Endothelial cell of umbilical vein (primary cell): ENCODE measurements at regions not wholly inside any gene's neighbourhood (a gene's known extent, or its start where the extent isn't known, plus 50 kb on each side); places are given as distances from the start of the nearest gene placed in this dataset.

Experiments used
- BruUV-seq: library from RNA; stranded (reverse); fragments of 400-500 nt; replicated peaks from 2 replicates; lab custom pipeline; 2021; lab: Mats Ljungman, UMichigan
- CTCF ChIA-PET: fragments of 300-600, 350-600 bp; sonication (Branson Sonifier 250); formaldehyde crosslinking; loops from one replicate; lab custom pipeline; 2021; ENCODE audit warnings: antibody characterized with exemption, inconsistent platforms; lab: Charles Lee
- POLR2A ChIA-PET: fragments of 300-600, 350-600 bp; sonication (Branson Sonifier 250); formaldehyde crosslinking; loops from one replicate; lab custom pipeline; 2021; ENCODE audit warnings: antibody characterized with exemption, inconsistent platforms; lab: Charles Lee
- DNase-seq: peaks from one replicate; pipeline ENCODE4 v3.0.0-alpha.2; 2011; ENCODE audit warnings: low read depth, low spot score
- FAIRE-seq: peaks from 2 replicates; lab custom pipeline; 2011; peaks lifted over from hg19 to GRCh38; lab: Jason Lieb, UNC
- H2AFZ ChIP-seq: 2 replicates; pipeline ENCODE4 v1.6.0; 2012; ENCODE audit warnings: low read depth, low read length, control low read depth, inconsistent platforms
- H3K27ac ChIP-seq: 2 replicates; pipeline ENCODE4 v1.5.1; 2011; ENCODE audit warnings: low read depth, mild to moderate bottlenecking, control low read depth, low read length, moderate library complexity; ENCODE audit not compliant: insufficient read depth
- H3K27me3 ChIP-seq, 2 experiments: 2 replicates each; pipeline versions ENCODE4 v1.6.0 to v1.6.1; 2011; ENCODE audit warnings: low read length in 2 of 2, mixed read lengths in 1 of 2; ENCODE audit not compliant: control insufficient read depth in 2 of 2, insufficient read depth in 2 of 2
- H3K36me3 ChIP-seq, 2 experiments: 2 replicates in 1 of 2; 3 replicates in 1 of 2; pipeline ENCODE4 v1.5.1; 2011; ENCODE audit warnings: low read length in 2 of 2, mild to moderate bottlenecking in 1 of 2, moderate library complexity in 1 of 2; ENCODE audit not compliant: control insufficient read depth in 2 of 2, insufficient read depth in 2 of 2; ENCODE audit errors: extremely low read depth in 1 of 2
- H3K4me1 ChIP-seq: 3 replicates; pipeline ENCODE4 v1.5.1; 2011; ENCODE audit warnings: mild to moderate bottlenecking, low read length; ENCODE audit not compliant: control insufficient read depth, insufficient read depth; ENCODE audit errors: extremely low read depth
- H3K4me2 ChIP-seq: 2 replicates; pipeline ENCODE4 v1.6.1; 2011; ENCODE audit warnings: low read length, control low read depth, mixed read lengths; ENCODE audit not compliant: insufficient read depth
- H3K4me3 ChIP-seq, 3 experiments: fragments of 200-600 bp in 1 of 3; sonication (generic), shearing (Covaris generic) in 1 of 3; replicated peaks in 1 of 3; 2 replicates each; pipeline ENCODE4 v1.5.1; 2011 to 2016; ENCODE audit warnings: control low read depth in 3 of 3, low read length in 3 of 3, mild to moderate bottlenecking in 2 of 3, inconsistent platforms in 1 of 3, low read depth in 1 of 3, moderate library complexity in 1 of 3; ENCODE audit not compliant: insufficient read depth in 1 of 3
- H3K79me2 ChIP-seq: 2 replicates; pipeline ENCODE4 v1.6.0; 2012; ENCODE audit warnings: low read length, inconsistent platforms; ENCODE audit not compliant: control insufficient read depth, insufficient read depth
- H3K9ac ChIP-seq: replicated peaks from 2 replicates; pipeline ENCODE3; 2011; ENCODE audit warnings: low read length, control low read depth; ENCODE audit not compliant: insufficient read depth; ENCODE audit errors: extremely low read depth
- H3K9me1 ChIP-seq: replicated peaks from 3 replicates; pipeline ENCODE4 v1.6.0; 2011; ENCODE audit warnings: mild to moderate bottlenecking, low read length; ENCODE audit not compliant: control insufficient read depth, insufficient read depth; ENCODE audit errors: extremely low read depth
- H3K9me3 ChIP-seq: replicated peaks from 2 replicates; pipeline ENCODE4 v1.5.1; 2012; ENCODE audit warnings: low read length, inconsistent platforms; ENCODE audit not compliant: control insufficient read depth, insufficient read depth
- H4K20me1 ChIP-seq: replicated peaks from 2 replicates; pipeline ENCODE3; 2011; ENCODE audit warnings: mild to moderate bottlenecking, low read length; ENCODE audit not compliant: control insufficient read depth, insufficient read depth; ENCODE audit errors: extremely low read depth
- EZH2 ChIP-seq: IDR thresholded peaks from 2 replicates; pipeline ENCODE4 v1.6.1; 2012; ENCODE audit warnings: borderline replicate concordance, low read depth, mild to moderate bottlenecking, moderate library complexity, low read length, inconsistent platforms; ENCODE audit not compliant: severe bottlenecking
- FOS ChIP-seq: IDR thresholded peaks from 2 replicates; pipeline ENCODE4 v1.6.1; 2011; ENCODE audit warnings: mild to moderate bottlenecking, low read length, moderate library complexity, borderline replicate concordance; ENCODE audit not compliant: insufficient read depth
- GATA2 ChIP-seq: IDR thresholded peaks from 2 replicates; pipeline ENCODE4 v1.7.0; 2011; ENCODE audit warnings: low read depth, mild to moderate bottlenecking, moderate library complexity, mixed read lengths, low read length; ENCODE audit not compliant: insufficient read length, insufficient read depth
- JUN ChIP-seq: IDR thresholded peaks from 2 replicates; pipeline ENCODE4 v1.6.1; 2011; ENCODE audit warnings: borderline replicate concordance, low read depth; ENCODE audit not compliant: insufficient read length, insufficient read depth
- MYC ChIP-seq: IDR thresholded peaks from one replicate; pipeline ENCODE4 v1.6.1; 2011; ENCODE audit warnings: mild to moderate bottlenecking, low read depth, low read length
- POLR2A ChIP-seq: IDR thresholded peaks from 2 replicates; pipeline ENCODE4 v1.6.1; 2012; ENCODE audit warnings: low read depth, mild to moderate bottlenecking, control low read depth, low read length
- POLR2AphosphoS5 ChIP-seq: IDR thresholded peaks from 2 replicates; pipeline ENCODE4 v1.6.1; 2012; ENCODE audit warnings: low read depth, mild to moderate bottlenecking, control low read depth, low read length, moderate library complexity; ENCODE audit not compliant: insufficient read depth
- dilution Hi-C: fragments of 300-500 bp; cut with MboI; formaldehyde crosslinking; loops from one replicate; pipeline ENCODE4 v1.15.0; 2019; ENCODE audit warnings: low sequenced_read_pairs; ENCODE audit not compliant: extremely low pct_ligation_motif_present
- intact Hi-C: fragments of 100-400 bp; cut with micrococcal nuclease; formaldehyde crosslinking; loops from one replicate; pipeline ENCODE4 v1.10.0; 2022
- TF ChIP-seq, protein P1 (sequence below), 2 donors: IDR thresholded peaks; 1 replicate in 1 of 2; 2 replicates in 1 of 2; pipeline ENCODE4 v1.5.1; 2011; ENCODE audit warnings: low read length in 2 of 2, mild to moderate bottlenecking in 2 of 2, moderate library complexity in 2 of 2, control low read depth in 1 of 2, inconsistent platforms in 1 of 2, low read depth in 1 of 2; ENCODE audit not compliant: insufficient read depth in 1 of 2; ENCODE audit errors: extremely low read depth in 1 of 2
- TF ChIP-seq, protein P2 (sequence below): IDR thresholded peaks from 2 replicates; pipeline ENCODE4 v1.6.1; 2011; ENCODE audit not compliant: insufficient read depth, insufficient read length

DNA sequence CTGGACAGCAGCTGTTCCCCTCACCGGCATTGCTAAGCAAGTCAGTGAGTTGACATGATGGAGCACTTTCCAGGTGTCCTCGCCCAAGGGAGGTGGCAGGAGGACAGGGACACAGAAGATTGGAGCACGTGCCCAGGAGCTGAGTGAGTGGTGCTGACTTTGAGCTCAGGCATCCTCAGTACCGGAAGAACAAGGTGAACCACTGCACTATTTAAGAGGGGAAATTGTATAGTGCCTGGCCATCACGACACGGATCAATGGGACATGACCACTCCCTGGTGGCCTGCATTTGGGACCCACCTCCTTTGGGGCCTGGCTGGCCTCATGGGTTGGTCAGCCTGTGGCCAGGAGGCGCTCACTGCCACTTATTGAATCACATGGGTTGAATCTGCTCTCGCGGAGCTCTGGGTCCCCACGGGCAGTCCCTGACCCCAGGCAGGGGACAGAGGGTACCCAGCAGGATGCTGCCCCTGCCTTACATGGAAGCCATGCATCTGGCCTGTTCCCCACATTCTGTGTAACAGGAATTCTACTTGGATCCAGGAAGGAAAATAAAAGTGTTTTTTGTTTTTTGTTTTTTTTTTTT is 206.9 kb upstream of the ZNF536 start:
- H3K9me1 ChIP-seq = no peaks in the 10 kb centered on the region
- H2AFZ ChIP-seq = no peak overlapping the region
- H3K27ac ChIP-seq = no peak overlapping the region
- ChIA-PET POLR2A (no interaction called here), CTCF (no interaction called here)
- H3K4me1 ChIP-seq = no peaks in the 10 kb centered on the region
- no peaks in the 10 kb centered on the region for H3K27me3 ChIP-seq
- dilution Hi-C loops (no loop called here), intact Hi-C loops (no loop called here)
- FAIRE-seq (no peak), DNase-seq (no peak)
- no peaks in the 10 kb centered on the region for H3K36me3 ChIP-seq
- TF ChIP-seq, protein P1, sequence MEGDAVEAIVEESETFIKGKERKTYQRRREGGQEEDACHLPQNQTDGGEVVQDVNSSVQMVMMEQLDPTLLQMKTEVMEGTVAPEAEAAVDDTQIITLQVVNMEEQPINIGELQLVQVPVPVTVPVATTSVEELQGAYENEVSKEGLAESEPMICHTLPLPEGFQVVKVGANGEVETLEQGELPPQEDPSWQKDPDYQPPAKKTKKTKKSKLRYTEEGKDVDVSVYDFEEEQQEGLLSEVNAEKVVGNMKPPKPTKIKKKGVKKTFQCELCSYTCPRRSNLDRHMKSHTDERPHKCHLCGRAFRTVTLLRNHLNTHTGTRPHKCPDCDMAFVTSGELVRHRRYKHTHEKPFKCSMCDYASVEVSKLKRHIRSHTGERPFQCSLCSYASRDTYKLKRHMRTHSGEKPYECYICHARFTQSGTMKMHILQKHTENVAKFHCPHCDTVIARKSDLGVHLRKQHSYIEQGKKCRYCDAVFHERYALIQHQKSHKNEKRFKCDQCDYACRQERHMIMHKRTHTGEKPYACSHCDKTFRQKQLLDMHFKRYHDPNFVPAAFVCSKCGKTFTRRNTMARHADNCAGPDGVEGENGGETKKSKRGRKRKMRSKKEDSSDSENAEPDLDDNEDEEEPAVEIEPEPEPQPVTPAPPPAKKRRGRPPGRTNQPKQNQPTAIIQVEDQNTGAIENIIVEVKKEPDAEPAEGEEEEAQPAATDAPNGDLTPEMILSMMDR (IDR thresholded peaks at IDR 0.05; ENCODE audit: extremely low read depth in 1 of 2, insufficient read depth in 1 of 2, low read depth in 1 of 2, low read length in 2 of 2) = no peak
- TF ChIP-seq POLR2A (no peak), MYC (no peak), JUN (no peak), POLR2AphosphoS5 (no peak)
- H3K4me3 ChIP-seq = no peak overlapping the region
- BruUV-seq = no TSS peak
- H3K9ac ChIP-seq = no peak overlapping the region
- peaks cover 3% of the 10 kb centered on the region for H3K9me3 ChIP-seq
- H3K4me2 ChIP-seq = no peak overlapping the region
- H4K20me1 ChIP-seq = no peaks in the 10 kb centered on the region
- H3K79me2 ChIP-seq = no peaks in the 10 kb centered on the region

DNA sequence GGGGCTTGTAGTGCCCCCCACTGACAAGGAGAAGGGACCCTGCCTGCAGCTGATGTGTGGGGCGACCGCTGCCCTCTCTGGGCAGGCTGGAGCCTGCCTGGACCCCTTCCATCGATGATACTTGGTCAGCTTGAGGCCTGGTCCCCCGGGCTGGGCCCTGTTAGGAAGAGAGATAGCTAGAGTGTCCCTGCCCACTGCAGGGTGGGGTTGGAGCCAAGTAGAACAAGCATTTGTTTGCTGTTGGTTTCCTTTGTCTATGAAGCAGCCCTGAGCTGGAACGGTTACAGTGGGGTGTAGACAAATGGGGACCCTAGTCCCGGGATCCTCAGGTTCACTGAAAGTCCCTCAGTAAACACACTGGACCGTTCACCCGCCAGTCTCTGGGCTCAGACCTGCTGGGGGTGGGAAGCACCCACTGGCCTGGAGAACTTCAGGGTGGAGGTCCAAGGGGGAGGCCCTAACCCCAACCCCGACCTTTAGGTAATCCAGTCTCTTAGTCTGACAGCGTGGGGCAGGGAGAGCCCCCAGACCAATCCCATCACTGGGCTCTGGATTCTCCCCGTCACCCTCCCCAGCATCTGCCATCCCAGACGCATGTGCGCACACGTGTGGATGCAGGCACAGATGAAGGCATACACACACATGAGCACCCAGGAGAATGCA is 204.8 kb upstream of the ZNF536 start:
- Histone ChIP-seq H3K79me2 (no peaks in the 10 kb centered on the region), H3K9me1 (no peaks in the 10 kb centered on the region), H3K4me3 (no peak overlapping the region), H3K27ac (no peak overlapping the region), H4K20me1 (no peaks in the 10 kb centered on the region), H3K4me2 (no peak overlapping the region), H3K9me3 (peaks cover 3% of the 10 kb centered on the region), H2AFZ (no peak overlapping the region), H3K27me3 (no peaks in the 10 kb centered on the region), H3K36me3 (no peaks in the 10 kb centered on the region), H3K9ac (no peak overlapping the region), H3K4me1 (no peaks in the 10 kb centered on the region)
- dilution Hi-C loops (no loop called here), intact Hi-C loops (no loop called here)
- POLR2A ChIA-PET = no interaction called here
- TF ChIP-seq POLR2AphosphoS5 (no peak), POLR2A (no peak), EZH2 (no peak), MYC (no peak), JUN (no peak), GATA2 (no peak), FOS (no peak)
- TF ChIP-seq, protein P2, sequence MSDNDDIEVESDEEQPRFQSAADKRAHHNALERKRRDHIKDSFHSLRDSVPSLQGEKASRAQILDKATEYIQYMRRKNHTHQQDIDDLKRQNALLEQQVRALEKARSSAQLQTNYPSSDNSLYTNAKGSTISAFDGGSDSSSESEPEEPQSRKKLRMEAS = no peak
- TF ChIP-seq, protein P1 (IDR thresholded peaks at IDR 0.05; ENCODE audit: extremely low read depth in 1 of 2, insufficient read depth in 1 of 2, low read depth in 1 of 2, low read length in 2 of 2) = no peak
- no peak for DNase-seq
- no TSS peak for BruUV-seq
- CTCF ChIA-PET = no interaction called here
- FAIRE-seq = no peak
